ENCODE measurements at regions not wholly inside any gene's neighbourhood (a gene's known extent, or its start where the extent isn't known, plus 50 kb on each side); places are given as distances from the start of the nearest gene placed in this dataset.

DNA sequence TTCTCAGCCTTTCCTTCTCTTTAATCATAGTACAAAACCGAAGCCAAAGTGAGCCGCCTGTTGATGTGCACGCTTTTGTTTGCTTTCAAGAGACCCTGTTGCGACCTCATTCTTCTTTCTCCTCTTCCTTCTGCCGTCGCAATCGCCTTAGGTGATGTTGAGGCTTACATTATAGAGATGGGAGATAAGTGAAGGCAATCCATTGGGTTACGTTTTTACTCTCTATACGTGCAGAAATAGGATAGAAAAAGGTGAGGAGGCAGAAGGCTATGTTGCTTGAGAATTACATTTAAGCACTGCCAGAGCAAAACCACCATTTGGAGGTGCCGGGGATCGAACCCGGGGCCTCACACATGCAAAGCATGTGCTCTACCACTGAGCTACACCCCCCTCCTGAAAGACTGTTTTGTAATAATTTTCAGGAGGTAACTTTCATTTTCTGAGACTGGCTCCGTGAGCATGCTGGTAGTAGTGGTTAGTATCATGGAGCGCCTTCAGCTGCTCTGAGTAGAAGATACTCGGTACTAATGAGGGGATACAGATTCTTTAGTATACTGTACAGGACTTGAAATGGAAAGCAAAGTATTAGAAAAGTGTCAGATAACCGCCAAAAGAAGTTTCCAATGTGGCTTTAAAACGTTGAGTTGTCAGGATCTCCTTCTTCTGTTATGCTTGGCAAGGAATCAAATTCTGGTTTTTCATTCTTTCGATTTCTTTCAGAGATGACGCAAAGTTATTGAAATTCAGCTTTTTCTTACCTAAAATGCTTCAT lies 165.6 kb downstream of the TRIM27 start:
- TF ChIP-seq POLR2A (IDR thresholded peaks at IDR 0.05) = no peak
- TF ChIP-seq POLR2AphosphoS5 (IDR thresholded peaks at IDR 0.05) = no peak
- TF ChIP-seq, protein P1, sequence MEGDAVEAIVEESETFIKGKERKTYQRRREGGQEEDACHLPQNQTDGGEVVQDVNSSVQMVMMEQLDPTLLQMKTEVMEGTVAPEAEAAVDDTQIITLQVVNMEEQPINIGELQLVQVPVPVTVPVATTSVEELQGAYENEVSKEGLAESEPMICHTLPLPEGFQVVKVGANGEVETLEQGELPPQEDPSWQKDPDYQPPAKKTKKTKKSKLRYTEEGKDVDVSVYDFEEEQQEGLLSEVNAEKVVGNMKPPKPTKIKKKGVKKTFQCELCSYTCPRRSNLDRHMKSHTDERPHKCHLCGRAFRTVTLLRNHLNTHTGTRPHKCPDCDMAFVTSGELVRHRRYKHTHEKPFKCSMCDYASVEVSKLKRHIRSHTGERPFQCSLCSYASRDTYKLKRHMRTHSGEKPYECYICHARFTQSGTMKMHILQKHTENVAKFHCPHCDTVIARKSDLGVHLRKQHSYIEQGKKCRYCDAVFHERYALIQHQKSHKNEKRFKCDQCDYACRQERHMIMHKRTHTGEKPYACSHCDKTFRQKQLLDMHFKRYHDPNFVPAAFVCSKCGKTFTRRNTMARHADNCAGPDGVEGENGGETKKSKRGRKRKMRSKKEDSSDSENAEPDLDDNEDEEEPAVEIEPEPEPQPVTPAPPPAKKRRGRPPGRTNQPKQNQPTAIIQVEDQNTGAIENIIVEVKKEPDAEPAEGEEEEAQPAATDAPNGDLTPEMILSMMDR (IDR thresholded peaks at IDR 0.05) = no peak
- no peak for TF ChIP-seq EP300 (IDR thresholded peaks at IDR 0.05)
- Histone ChIP-seq H3K36me3 (no peaks in the 10 kb centered on the region), H3K27ac (no peak overlapping the region), H3K9me3 (peaks cover 0 to 3% (median 0%) of the 10 kb centered on the region in 4 donors), H3K4me3 (no peak overlapping the region), H3K27me3 (no peaks in the 10 kb centered on the region), H3K4me1 (no peaks in the 10 kb centered on the region)
- WGBS, 2 donors = 37 to 38% methylated on average over 19 of the region's 19 CpGs
- ATAC-seq (ENCODE audit: low FRiP score in 2 of 2) = no peak
- no peak for DNase-seq

DNA sequence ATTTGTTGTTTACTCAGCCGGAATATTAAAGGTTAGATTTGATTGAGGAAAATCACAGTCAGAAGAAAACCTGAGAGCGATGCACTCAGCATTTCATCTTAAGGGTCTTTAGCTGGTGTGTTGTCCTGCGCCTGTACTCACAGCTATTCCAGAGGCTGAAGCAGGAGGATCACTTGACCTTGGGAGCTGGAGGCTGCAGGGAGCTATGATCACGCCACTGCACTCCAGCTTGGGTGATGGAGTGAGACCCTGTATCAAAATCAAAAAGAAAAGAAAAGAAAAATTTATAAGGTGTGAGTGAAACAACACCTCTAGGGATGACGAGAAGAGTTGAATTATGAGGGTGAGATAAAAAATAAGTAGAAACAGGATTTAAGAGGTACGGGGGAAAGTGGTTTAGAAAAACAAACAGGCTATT lies 165.0 kb downstream of the TRIM27 start:
- H3K27me3 ChIP-seq = no peaks in the 10 kb centered on the region
- DNase-seq (no peak), ATAC-seq (ENCODE audit: low FRiP score in 2 of 2) (no peak)
- peaks cover 0 to 3% (median 0%) of the 10 kb centered on the region in 4 donors for H3K9me3 ChIP-seq
- H3K27ac ChIP-seq = no peak overlapping the region
- H3K36me3 ChIP-seq = no peaks in the 10 kb centered on the region
- TF ChIP-seq POLR2AphosphoS5 (IDR thresholded peaks at IDR 0.05) (no peak), EP300 (IDR thresholded peaks at IDR 0.05) (no peak), POLR2A (IDR thresholded peaks at IDR 0.05) (no peak)
- TF ChIP-seq, protein P1 (IDR thresholded peaks at IDR 0.05) = no peak
- 56 to 67% methylated on average over 6 of the region's 6 CpGs for WGBS, 2 donors
- no peaks in the 10 kb centered on the region for H3K4me1 ChIP-seq
- no peak overlapping the region for H3K4me3 ChIP-seq

DNA sequence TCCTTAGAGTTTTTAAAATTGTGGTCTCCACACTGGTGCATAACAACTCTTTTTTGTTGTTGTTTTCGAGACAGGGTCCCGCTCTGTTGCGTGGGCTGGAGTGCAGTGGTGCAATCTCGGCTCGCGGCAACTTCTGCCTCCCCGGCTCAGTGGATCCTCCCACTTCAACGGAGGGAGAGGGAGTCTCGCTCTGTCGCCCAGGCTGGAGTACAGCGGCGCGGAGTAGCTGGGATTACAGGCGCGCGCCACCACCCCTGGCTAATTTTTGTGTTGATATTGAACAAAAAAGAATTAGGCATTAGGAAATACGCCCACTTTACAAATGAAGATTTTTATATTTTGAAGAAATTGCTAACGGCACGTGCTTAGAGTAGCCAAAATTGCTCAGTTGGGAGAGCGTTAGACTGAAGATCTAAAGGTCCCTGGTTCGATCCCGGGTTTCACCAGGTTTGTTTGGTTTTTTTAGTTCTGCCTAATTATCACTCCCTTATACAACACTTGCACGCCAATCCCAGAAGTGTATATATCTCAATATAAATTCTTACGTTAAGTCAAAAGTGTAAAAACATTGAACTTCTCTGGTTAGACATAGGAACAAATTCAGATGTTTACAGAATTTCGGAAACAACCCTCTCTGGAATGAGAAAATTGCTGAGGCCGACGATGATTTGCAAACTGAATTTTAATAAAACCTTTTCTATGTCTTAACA lies 159.6 kb downstream of the TRIM27 start:
- Histone ChIP-seq H3K36me3 (no peaks in the 10 kb centered on the region), H3K9me3 (peaks cover 0 to 4% (median 0%) of the 10 kb centered on the region in 4 donors), H3K4me1 (no peaks in the 10 kb centered on the region), H3K4me3 (no peak overlapping the region), H3K27me3 (peaks cover 0 to 31% (median 10%) of the 10 kb centered on the region in 4 donors), H3K27ac (no peak overlapping the region)
- 40 to 41% methylated on average over 27 of the region's 27 CpGs for WGBS, 2 donors
- TF ChIP-seq, protein P1 (IDR thresholded peaks at IDR 0.05) = no peak
- no peak for TF ChIP-seq POLR2A (IDR thresholded peaks at IDR 0.05)
- TF ChIP-seq EP300 (IDR thresholded peaks at IDR 0.05) = no peak
- no peak for TF ChIP-seq POLR2AphosphoS5 (IDR thresholded peaks at IDR 0.05)
- no peak for DNase-seq
- ATAC-seq (ENCODE audit: low FRiP score in 2 of 2) = no peak

DNA sequence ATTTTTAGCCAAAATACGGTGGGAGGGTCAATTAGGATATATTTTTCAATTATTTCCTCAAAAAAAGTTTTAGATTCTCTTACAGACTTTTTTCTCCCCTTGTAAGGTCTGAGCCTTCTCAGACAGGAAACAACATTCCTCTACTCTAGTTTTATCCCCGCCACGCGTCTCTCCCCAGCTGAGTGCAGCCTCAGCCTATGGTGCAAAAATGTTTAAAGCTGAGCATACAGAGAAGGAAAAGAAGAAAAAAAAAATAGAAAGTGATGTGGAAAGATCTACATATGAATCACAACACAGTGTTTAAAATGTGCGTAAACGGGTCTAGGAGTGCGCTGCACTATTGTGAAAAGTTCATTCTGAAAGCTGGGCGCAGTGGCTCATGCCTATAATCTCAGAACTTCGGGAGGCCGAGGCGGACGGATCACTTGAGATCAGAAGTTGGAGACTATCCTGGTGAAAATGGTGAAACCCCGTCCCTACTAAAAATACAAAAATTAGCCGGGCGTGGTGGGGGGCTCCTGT lies 159.0 kb downstream of the TRIM27 start:
- TF ChIP-seq, protein P1 (IDR thresholded peaks at IDR 0.05) = no peak
- TF ChIP-seq POLR2AphosphoS5 (IDR thresholded peaks at IDR 0.05) = no peak
- no peak for TF ChIP-seq EP300 (IDR thresholded peaks at IDR 0.05)
- no peak for TF ChIP-seq POLR2A (IDR thresholded peaks at IDR 0.05)
- H3K27ac ChIP-seq = no peak overlapping the region
- no peak overlapping the region for H3K4me3 ChIP-seq
- ATAC-seq (ENCODE audit: low FRiP score in 2 of 2) (no peak), DNase-seq (no peak)
- peaks cover 0 to 34% (median 10%) of the 10 kb centered on the region in 4 donors for H3K27me3 ChIP-seq
- peaks cover 0 to 4% (median 0%) of the 10 kb centered on the region in 4 donors for H3K9me3 ChIP-seq
- WGBS, 2 donors = 24 to 28% methylated on average over 15 of the region's 15 CpGs
- no peaks in the 10 kb centered on the region for H3K4me1 ChIP-seq
- H3K36me3 ChIP-seq = no peaks in the 10 kb centered on the region

Measured in upper lobe of left lung (tissue), 6 donors.